Non-pigmented ciliary epithelial cell (primary cell): ENCODE measurements at regions not wholly inside any gene's neighbourhood (a gene's known extent, or its start where the extent isn't known, plus 50 kb on each side); places are given as distances from the start of the nearest gene placed in this dataset.
"Not testable (repeated sequence)": the region's sequence is repeated elsewhere in the genome, so short reads cannot be mapped to it uniquely, and the experiment has no call there.

ENCODE experiments used
- DNase-seq: peaks from one replicate; pipeline ENCODE4 v3.0.0-alpha.2; 2010; ENCODE audit warnings: low read depth

DNA sequence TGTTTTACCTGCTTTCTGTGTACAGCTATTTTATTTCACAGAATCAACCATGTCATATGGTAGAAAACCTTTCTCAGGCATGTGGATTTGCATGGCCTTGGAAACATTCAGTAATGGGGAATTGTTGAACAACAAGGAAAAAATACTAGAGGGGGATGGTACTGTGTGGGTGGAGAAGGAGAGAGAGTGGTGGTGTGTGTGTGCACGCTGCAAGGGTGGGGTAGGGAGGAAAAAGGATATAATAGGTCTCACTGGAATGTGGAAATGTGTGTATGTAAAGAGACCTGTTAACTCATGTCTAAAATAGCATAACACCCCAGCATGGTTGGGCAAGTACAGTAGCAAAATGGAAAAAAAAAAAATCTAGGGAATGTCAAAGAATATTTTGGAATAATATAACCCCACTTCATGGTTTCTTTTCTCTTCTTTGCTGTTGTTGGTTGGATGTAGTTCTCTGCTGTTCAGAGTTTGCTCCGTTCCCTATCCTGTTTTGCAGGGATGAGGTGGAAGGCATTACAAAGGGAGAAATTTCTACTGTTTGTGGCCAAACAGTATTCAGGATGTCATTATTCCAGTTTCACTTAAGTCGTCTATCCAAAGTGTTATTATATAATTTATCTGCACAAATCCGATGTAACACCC is 93.9 kb upstream of the CITED2 start:
- no peak for DNase-seq

DNA sequence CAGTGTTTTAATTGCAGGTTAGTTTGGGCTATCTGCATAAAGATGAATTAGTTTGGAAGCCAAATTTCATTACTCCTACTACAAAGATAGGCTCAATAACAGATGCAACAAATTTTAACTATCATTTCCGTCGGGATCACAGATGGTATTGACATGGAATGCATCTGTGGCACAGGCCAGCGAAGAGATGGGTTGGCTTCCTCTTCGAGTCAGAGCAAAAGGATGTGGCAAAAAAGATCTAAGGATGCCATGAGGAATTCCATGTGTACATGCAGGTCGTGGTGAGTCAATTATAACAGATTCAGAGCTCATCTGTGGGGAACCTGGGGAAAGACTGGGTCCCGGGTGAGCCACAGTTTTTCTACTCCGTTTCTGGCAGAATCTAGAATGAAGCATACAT is 83.0 kb upstream of the CITED2 start:
- DNase-seq = no peak

DNA sequence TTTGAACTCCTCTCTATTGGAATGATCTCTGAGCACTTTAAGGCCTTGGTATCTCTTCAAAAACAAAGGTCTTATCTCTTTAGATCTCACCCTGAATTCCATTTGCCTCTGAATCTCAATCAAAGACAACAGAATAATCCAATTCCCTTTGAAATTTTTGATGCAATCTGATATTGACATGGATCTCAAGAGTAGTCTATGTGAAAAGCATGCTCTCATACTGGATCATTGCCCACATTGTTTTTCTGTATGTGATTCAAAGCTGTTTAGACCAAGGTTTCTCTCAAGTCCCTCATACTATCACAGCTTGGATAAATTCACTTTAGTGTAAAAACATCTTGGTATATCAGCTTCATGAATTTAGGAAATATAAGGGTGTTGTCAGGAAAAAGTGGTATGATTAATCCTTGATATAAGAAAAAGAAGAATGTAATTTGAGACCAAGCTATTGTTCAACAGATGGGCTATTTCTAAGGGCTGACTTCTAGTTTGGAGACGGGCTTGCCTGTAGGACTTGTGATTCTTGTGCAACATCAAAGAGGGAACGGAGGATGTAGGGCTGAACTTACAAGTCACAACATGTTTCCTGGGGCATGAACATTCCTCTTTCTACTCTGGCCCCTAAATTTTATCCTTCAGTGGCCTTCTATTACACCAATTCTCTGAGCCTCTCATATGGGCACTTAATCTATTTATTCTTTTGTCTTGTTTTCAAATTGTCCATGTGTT is 77.9 kb upstream of the CITED2 start:
- DNase-seq = peak; percentile 79

DNA sequence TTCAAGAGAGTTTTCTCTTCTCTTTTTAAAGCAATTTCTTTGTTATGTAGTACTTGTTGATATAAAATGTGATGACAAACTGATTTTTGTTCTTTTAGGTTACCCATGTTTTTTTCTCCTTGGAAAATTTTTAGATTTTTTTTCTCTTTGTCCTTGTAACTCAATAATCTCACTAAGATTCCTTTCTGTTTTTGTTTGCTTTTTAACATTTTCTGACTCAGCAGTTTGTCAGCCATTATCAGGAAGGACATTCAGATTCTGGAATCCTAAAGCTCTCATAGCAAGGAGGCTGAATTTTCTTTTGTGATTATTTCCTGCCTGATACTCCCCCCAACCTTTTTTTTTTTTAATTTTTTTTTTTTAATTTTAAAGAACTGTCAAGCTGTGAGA is 75.2 kb upstream of the CITED2 start:
- DNase-seq = no peak

DNA sequence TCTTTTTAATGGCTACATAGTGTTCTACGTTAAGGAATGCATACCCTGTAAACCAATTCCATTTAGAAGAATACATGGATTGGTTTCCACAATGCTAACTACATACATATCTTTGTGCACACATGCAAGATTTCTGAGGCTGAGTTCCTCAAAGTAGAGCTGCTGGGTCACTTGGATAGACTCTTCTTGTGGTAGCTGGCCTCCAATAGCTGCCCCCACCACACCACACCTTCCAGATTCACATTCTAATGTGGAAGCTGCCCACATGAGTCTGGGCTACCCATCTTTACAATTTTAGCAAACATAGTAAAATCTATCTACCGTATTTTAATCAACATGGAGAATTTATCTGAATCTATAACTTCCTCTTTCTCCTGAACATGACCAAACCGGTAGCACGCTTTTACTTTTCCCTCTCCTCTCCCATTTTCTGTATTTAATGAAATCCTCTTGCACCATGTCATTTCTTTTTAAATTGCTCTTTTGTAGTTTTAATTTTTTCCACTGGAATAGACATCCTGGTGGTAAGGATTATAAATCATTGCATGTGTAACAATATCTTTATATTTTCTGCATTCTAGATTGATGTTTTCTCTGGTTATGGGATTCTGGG is 74.7 kb upstream of the CITED2 start:
- DNase-seq = no peak

DNA sequence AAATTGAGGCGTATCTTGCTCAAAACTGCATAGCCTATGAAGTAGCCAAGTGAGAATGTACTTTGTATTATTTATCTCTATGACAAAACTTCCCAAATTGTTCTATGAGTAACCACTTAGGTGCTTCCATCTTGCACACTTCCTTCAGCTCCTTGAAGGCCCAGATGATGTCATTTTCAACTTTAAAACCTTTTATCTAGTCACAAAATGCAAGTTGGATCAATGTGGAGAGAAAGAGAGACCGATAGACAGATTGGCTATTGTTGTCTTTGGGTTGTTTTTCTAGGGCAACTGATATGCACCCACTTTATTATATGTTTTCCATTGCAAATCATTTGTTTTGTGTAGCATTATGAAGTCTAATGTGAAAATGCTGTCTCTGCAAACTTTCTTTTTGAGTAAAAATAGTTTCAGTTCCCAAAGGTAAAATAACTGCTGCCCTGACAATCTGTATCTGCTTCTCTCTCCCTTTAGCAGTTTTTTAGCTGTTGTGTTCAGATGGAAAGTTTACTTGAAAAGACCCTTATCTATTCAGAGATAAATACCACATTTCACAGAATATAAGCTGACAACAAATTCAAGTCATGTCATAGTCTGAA is 73.7 kb upstream of the CITED2 start:
- no peak for DNase-seq

DNA sequence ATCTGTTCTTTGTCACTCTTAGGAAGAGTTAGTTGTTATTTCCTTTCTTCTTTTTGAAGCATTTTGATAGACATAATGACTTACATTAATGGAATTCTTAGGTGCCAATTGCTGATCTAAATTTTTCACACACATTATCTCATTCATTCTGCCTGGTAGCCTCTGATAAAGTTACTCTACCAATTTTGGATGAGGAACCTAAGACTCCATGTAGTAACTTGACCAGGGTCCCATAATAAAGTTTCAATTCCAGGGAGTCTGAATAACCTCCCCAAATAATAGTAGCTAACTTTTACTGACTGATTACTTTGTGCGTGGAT is 73.2 kb upstream of the CITED2 start:
- no peak for DNase-seq

DNA sequence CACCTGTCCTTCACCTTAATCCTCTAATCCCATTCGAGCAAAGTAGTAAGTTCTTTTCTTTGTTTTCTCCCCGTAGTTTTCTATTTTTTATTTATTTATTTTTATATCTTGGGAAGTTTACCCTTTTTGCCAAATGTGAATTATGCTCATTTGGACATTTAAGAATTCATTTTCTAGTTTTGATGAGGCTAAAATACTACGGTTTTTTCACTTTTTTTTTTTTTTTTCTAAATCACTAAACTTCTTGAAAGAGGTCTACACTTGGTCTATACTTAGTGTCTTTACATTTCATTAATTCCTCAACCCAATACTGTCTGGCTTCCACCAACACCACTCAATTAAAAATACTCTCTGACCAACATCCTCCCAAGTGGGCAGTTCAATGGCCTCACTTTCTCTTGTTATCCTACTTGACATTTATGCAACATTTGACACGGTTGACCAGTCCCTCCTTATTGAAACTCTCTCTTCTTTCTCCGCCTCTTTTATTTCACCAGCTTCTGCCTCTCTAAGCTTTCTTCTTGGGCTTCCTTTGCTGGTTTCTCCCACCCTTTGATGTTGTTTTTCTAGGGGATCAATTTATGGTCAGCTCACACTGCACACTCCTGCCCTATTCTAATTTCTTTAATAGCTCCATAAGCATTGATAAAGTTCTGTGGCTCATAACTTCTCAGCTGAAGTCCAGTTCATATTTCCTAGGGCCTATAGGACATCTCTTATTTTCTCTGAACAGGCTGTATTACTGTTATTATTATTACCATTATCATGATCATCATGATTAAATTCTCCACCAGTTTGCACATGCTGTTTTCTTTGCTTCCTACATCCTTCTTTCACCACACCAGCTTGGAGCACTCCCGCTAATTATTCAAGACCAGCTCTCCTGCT is 72.6 kb upstream of the CITED2 start:
- DNase-seq = no peak

DNA sequence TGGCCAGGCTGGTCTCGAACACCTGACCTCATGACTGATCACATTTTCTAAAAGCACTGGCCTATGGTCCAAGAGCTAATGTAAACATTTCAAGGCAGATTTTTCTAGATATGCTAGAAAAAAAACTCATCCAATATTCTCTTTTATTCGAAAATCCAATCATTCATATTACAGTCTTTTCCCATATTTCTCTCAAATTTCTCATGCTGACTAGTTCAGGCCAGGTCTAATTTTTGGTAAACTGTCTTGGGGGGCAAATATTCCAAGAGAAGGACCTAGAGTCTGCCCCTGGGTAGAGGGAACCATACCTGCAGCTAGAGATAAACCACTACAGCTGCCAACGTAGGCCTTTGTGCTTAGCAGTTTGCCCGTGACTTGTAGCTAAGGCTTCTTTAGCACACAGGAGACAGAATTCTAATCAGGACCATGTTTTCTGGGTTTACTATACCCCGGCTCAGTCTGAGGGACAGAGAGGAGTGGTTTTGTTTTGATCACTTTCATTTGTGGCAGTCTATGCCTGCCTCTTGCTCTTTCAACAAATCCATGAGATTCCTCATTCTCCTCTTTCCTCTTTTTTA is 71.8 kb upstream of the CITED2 start:
- no peak for DNase-seq

DNA sequence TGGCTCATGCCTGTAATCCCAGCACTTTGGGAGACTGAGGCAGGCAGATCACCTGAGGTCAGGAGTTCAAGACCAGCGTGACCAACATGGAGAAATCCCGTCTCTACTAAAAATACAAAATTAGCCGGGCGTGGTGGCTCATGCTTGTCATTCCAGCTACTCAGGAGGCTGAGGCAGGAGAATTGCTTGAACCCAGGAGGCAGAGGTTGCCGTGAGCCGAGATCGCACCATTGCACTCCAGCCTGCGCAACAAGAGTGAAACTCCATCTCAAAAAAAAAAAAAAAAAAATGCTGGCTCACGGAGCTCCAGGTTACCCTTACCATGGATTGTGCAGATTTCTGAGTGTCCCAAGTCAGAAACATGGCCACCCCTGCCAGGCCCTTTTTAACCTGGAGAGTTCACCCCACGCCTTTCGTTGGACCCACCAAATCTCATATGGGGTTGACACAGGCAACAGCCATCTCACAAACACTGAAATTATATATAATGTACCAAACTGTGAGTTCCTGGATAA is 69.9 kb upstream of the CITED2 start:
- not testable (repeated sequence) for DNase-seq

DNA sequence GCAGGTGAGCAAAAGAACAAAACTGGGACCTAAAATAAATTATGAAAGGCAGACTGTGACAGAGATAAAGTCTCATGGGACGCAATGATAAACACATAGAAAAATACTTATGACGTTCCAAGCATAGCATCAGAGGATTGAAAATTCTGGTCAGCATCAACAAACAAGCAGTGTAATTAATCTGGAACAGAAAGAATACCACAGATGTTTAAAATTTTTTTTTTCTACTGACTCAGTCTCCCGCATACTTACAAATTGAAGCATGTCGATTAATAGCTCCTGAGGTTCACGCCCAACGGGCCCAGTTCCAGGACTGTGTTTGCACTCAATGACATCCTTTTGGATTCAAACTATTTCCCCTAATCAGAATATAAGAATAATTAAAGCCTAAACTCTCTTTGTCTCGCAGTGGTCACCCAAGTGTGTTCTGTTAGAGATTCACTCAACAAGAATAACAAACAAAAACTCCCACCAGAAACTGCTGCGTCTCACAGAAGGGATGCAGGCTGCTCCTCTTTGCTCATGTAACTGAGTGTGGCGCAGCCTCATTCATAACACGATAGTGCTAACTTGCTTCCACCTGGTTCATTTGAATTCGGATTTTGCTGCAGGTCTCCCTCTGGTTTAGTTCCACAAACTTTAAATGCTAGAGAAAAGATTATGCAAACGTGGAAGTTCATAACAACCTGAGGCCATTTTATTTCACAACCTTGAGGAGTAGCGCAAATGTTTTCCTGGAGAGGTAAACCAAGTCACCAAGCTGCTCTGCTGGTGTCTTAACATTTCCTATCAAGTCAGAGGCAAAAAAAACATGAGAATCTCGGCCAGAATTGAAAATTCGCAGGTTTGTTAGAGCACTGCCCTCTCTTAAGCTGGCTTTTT is 69.0 kb upstream of the CITED2 start:
- DNase-seq = no peak

DNA sequence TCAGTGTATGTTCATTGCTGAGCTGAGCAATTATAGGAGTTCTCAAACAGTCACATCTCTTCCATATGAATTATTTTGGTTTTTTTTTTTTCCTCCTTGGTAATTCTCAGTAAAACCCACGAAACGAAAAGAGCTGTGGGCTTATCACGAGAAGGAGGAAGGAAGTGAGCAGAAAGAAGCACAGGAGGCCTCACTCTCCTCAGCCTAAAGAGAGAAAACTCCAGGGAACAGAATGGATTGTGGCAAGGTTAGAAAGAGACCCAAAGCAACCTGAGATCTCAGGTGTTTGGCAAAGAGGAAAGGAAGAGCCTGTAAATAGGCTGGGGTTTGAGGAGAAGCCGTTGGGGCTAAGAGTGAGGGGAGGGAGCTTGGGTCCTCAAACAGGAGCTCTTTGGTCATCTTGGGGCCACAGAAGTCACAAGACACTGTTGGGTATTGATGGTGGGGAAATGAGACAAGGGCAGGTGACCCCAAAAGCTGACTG is 67.8 kb upstream of the CITED2 start:
- DNase-seq = no peak

DNA sequence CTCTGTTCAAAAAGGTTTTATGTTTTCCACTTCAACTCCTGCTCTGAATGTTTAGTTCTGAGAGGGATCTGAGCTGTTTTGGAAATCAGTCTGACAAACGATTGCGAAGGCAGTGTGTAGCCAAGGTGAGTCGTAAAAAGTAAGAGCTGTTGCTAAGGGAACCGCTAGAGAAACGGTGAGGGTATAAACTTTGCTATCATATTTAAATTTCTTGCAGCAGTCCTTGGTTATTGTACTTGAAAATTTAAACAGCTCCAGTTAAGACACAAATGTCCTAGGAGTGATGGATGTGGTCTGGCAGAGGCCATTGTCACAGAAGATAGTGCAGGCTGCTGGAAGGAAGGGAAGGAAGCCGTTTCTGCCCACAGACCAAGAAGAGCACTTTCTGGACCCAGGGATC is 64.9 kb upstream of the CITED2 start:
- DNase-seq = no peak

DNA sequence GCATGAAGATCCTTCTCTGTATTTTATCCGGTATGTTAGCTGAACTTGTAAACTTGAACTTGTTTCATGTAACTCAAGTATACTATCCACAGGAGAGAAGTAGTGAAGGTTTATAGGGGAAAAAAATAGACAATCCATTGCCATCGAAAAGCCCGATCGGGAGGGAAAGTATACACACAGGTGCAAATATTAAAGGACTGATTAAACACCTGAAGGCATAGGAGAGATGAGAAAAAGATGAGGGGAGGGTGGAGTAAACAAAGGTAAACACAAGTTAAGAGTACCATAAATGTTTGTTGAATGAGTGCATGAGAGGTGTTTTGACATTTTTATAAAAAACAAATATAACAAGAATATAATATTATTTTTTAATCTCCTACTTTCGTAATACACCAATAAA is 64.3 kb upstream of the CITED2 start:
- DNase-seq = no peak

DNA sequence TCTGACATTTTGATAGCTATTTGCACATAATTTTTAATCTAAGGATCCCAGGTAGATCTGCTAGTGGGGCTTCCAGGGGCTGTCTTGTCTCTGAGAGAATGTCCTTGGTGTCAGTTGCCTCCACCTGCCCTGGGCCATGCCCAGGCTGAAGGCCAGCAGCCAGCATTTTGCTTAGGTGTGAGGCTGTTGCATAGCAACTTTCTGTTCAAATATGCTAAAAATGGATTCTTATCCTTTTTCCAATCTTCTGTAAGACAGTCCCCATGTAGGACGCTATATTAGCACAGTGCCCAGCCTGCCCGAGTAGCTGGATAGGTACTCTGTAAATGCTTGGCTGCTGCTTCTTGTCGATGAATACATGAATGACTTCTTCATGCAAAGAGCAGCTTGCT is 62.5 kb upstream of the CITED2 start:
- DNase-seq = no peak

DNA sequence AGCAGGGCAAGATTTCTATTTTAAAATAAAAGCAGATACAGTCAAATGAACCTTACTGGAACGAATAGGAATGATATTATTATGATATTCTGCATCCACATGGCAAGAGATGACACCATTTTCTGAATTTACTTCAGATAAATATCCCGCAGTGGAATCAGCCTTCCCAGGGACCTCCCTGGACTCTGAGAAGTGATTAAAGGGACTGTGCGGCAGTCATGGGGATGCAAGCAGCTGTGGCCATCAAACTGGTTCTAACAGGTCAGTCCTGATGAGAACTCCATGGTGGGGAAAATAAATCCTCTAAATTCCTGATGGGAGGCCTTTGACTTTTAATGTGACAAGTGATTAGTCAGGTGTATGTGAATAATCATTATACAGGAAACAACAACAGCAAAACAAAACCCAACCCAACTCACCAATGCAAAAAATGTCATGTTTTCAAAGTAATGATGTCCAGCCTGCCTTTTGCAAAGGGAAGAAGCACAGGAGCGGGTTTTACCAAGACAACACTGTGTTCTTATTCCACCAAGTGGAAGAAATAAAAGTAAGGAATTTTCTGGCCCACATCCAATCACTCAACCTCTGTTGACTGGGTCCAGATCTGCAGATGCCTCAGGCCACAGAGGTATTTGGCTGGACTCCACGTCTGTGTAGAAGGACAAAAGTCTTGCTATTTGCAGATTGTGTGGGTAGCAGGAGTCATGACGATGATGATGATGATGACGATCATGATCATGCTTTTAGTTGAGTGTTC is 61.9 kb upstream of the CITED2 start:
- DNase-seq = no peak

DNA sequence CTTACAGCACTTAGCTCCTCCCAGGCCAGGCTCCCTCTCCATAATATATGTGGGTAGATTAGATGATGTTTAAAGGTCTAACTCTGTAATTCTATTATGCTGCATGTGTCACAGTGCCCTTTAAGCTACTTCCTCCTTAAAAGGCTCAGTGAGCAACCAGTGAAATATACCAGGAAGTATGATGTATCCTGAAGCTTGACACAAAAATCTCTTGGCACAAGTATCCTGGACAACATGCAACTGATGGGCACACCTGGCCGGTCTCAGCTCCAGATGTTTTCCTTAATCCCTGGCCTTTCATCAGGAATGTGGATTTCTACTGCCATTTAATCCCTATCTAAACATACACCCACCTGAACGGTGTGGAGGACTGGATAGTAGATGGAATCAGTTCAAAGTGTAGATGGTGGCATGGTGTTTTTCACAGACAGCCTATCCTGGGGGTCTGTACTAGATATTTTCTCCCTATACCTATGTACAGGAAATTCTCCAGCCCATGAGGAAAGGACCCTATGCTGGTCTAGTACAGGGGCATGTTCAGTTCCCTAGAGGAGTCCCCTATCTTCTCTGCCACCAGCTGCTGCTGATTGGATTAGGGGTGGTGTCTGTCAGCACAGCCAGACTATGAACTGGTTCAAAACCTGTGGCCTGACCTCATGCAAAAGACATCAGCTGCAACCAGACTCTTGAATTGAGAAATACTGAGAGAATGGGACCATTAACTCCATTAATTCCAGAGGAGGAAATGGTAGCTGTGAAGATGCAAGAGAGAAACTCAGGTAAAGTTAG is 59.4 kb upstream of the CITED2 start:
- no peak for DNase-seq

DNA sequence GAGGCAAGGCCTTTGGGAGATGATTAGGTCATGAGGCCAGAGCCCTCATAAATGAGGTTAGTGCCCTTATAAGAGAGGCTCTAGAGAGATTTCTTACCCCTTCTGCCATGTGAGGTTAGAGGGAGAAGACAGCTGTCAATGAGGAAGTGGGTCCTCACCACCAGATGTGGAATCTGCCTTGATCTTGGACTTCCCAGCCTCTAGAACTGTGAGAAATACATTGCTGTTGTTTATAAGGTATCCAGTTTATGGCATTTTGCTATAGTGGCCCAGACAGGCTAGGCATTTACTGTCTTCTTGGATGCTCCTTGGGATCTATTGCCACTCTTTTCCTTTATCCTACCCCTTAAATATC is 57.1 kb upstream of the CITED2 start:
- DNase-seq = no peak
